ENCODE measurements at regions not wholly inside any gene's neighbourhood (a gene's known extent, or its start where the extent isn't known, plus 50 kb on each side); places are given as distances from the start of the nearest gene placed in this dataset.

GRCh38 chr2:59733567-59733930 is 819.9 kb downstream of the BCL11A start:
- DNase-seq (ENCODE audit: low spot score): no peak

GRCh38 chr2:59732871-59733566 is 820.4 kb downstream of the BCL11A start:
- no peak for DNase-seq (ENCODE audit: low spot score)

GRCh38 chr2:59727121-59727590 is 826.3 kb downstream of the BCL11A start:
- no peak for DNase-seq (ENCODE audit: low spot score)

GRCh38 chr2:59726228-59727120 is 827.0 kb downstream of the BCL11A start:
- DNase-seq (ENCODE audit: low spot score): no peak

GRCh38 chr2:59724746-59725145 is 828.7 kb downstream of the BCL11A start:
- no peak for DNase-seq (ENCODE audit: low spot score)

- no peak for DNase-seq (ENCODE audit: low spot score)
Measured at GRCh38 chr2:59720296-59720866, 833.1 kb downstream of the BCL11A start.

- DNase-seq (ENCODE audit: low spot score): no peak
Measured at GRCh38 chr2:59713577-59713976, 839.9 kb downstream of the BCL11A start.

- no peak for DNase-seq (ENCODE audit: low spot score)
Measured at GRCh38 chr2:59711121-59711520, 842.3 kb downstream of the BCL11A start.

GRCh38 chr2:59706729-59707128 is 846.7 kb downstream of the BCL11A start:
- DNase-seq (ENCODE audit: low spot score): no peak

- no peak for DNase-seq (ENCODE audit: low spot score)
Measured at GRCh38 chr2:59703796-59704195, 849.7 kb downstream of the BCL11A start.

GRCh38 chr2:59702026-59702425 is 851.4 kb downstream of the BCL11A start:
- no peak for DNase-seq (ENCODE audit: low spot score)

GRCh38 chr2:59701271-59701994 is 852.0 kb downstream of the BCL11A start:
- DNase-seq (ENCODE audit: low spot score): no peak

GRCh38 chr2:59694176-59694575 is 859.3 kb downstream of the BCL11A start:
- DNase-seq (ENCODE audit: low spot score): no peak

GRCh38 chr2:59693231-59693959 is 860.1 kb downstream of the BCL11A start:
- DNase-seq (ENCODE audit: low spot score): no peak

GRCh38 chr2:59691518-59692190 is 861.8 kb downstream of the BCL11A start:
- no peak for DNase-seq (ENCODE audit: low spot score)

GRCh38 chr2:59690849-59691248 is 862.6 kb downstream of the BCL11A start:
- DNase-seq (ENCODE audit: low spot score): no peak

- DNase-seq (ENCODE audit: low spot score): no peak
Measured at GRCh38 chr2:59684771-59685166, 868.7 kb downstream of the BCL11A start.

GRCh38 chr2:59684116-59684770 is 869.2 kb downstream of the BCL11A start:
- no peak for DNase-seq (ENCODE audit: low spot score)

GRCh38 chr2:59680863-59681262 is 872.6 kb downstream of the BCL11A start:
- DNase-seq (ENCODE audit: low spot score): no peak

- no peak for DNase-seq (ENCODE audit: low spot score)
Measured at GRCh38 chr2:59677158-59677557, 876.3 kb downstream of the BCL11A start.

Measured in RKO (cell line).